ENCODE measurements at regions not wholly inside any gene's neighbourhood (a gene's known extent, or its start where the extent isn't known, plus 50 kb on each side); places are given as distances from the start of the nearest gene placed in this dataset.

DNA sequence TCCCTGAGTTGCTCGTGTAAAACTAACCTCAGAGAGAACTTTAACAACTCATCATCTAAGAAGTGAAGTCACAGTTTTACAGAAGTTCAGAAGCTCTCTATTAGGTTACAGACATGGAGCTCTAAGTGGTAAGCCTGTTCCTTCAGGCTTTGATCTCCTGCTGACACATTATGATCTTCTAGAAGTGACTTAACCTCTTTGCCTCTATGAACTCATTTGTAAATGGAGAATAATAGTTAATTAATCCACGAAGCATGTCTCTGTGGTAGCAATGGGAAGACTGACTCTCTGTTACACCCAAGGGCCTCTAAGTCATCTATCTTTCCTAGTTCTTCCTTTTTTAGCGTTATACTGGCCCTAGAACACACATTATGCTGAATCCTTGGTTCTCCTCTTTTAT lies 157.9 kb upstream of the NRIP1 start:
- no peak for DNase-seq
- H3K36me3 ChIP-seq (replicated peaks; ENCODE audit: control insufficient read depth, insufficient read depth, low read length): no peaks in the 10 kb centered on the region
- H3K27me3 ChIP-seq (ENCODE audit: control insufficient read depth, insufficient read depth, low read length): peaks cover 12% of the 10 kb centered on the region
- no peak overlapping the region for H3K4me3 ChIP-seq (ENCODE audit: insufficient read depth, low read depth, low read length)

DNA sequence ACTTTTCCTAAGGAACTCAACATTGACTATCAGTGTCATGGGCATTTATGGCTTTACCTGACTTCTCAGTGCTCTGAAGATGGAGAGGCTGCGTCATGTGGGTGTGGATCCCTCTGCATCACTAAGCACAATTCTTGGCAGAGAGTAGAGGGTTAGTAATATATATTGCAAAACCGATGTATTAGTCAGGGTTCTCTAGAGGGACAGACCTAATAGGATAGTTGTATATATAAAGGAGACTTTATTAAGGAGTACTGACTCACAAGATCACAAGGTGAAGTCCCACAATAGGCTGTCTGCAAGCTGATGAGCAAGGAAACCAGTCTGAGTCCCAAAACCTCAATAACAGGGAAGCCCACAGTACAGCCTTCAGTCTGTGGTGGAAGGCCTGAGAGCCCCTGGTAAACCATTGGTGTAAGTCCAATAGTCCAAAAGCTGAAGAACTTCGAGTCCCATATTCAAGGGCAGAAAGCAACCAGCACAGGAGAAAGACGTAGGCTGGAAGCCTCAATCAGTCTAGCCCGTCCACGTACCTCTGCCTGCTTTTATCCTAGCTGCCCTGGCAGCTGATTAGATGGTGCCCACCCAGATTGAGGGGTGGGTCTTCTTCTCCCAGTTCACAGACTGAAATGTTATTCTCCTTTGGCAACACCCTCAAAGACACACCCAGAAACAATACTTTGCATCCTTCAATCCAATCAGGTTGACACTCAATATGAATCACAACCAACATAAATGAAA lies 159.7 kb upstream of the NRIP1 start:
- DNase-seq: no peak
- no peaks in the 10 kb centered on the region for H3K36me3 ChIP-seq (replicated peaks; ENCODE audit: control insufficient read depth, insufficient read depth, low read length)
- H3K4me3 ChIP-seq (ENCODE audit: insufficient read depth, low read depth, low read length): no peak overlapping the region
- peaks cover 12% of the 10 kb centered on the region for H3K27me3 ChIP-seq (ENCODE audit: control insufficient read depth, insufficient read depth, low read length)

DNA sequence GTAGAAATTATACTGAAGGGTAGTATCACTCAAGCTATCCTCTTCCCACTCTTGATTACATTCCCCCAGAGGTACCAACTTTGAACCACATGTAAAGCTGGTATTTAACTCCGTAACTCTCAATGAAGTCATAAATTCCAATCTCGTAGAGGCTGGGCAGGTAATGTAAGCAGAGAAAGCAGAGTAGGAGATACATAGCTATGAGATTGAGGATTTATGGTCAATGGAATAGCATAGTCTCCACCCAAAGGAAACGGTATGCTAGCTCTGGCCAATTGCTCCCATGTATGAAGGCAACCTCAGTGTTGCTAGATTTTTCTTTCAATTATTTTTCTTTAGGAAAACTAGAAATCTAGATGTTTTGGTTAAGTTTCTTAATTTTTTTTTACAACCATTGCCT lies 163.1 kb upstream of the NRIP1 start:
- H3K27me3 ChIP-seq (ENCODE audit: control insufficient read depth, insufficient read depth, low read length): peaks cover 11% of the 10 kb centered on the region
- no peak for DNase-seq
- no peak overlapping the region for H3K4me3 ChIP-seq (ENCODE audit: insufficient read depth, low read depth, low read length)

DNA sequence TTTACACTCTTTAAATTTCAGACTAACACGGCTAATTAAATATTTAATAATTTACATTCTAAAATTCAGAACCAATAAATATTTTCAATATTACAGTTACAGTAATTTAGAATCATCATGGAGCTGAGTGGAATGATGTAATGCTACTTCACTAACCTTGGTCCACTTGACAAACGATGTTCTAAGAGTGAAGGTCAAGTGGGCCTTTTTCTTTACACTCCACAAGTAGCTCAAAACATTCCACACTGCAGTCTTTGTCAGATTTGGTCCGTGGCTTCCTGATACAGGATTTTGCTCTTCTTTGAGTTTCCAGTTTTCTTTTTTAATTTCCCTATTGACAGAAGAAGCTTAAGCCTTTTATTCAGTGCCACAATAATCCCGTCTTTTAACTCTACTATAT lies 164.6 kb upstream of the NRIP1 start:
- DNase-seq: no peak
- no peaks in the 10 kb centered on the region for H3K36me3 ChIP-seq (replicated peaks; ENCODE audit: control insufficient read depth, insufficient read depth, low read length)
- H3K27me3 ChIP-seq (ENCODE audit: control insufficient read depth, insufficient read depth, low read length): no peaks in the 10 kb centered on the region; the same call in 1 of the 2 replicates
- H3K4me3 ChIP-seq (ENCODE audit: insufficient read depth, low read depth, low read length): no peak overlapping the region

More for the DNA sequence above, 163.1 kb upstream of the NRIP1 start:
- no peaks in the 10 kb centered on the region for H3K36me3 ChIP-seq (replicated peaks; ENCODE audit: control insufficient read depth, insufficient read depth, low read length)

DNA sequence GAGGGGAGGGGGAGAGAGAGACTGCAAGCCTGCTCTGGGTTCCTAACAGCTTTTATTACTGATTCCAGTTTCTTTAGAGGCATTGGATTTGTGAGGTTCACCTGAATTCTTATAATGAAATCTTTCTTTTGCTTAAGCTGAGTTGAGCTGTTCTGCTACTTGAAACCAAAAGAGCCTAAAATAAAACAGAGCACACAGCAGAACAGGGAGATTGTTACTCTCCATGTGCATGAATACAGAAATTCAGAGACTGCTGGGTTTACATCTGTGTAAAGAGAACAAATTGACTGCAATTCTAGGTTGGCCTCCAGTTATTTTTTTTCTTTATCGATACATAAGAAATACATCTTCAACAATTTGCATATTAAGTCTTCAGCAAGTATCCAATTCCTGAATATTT lies 168.8 kb upstream of the NRIP1 start:
- DNase-seq: no peak
- H3K4me3 ChIP-seq (ENCODE audit: insufficient read depth, low read depth, low read length): no peak overlapping the region
- H3K36me3 ChIP-seq (replicated peaks; ENCODE audit: control insufficient read depth, insufficient read depth, low read length): no peaks in the 10 kb centered on the region

DNA sequence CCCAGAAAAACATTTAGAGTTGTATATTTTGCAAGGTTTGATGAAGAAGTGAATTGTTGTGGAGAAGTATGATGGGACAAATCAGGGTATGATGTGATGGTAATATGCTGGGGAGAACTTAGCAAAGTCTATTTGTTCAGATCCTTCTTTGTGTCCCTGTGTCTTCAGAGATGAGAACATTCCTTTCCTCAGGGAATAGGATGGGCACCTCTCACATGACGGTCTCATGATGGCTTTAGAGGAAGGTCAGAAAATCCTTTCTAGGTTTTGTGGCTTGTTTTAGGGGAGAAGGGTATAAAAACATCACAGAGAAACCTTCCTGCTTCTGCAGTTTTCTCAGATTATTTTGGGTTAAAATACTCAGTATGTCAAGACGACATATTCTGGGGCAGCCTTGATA lies 171.3 kb upstream of the NRIP1 start:
- DNase-seq: no peak
- H3K27me3 ChIP-seq (ENCODE audit: control insufficient read depth, insufficient read depth, low read length): peaks cover 7% of the 10 kb centered on the region; the same call in 1 of the 2 replicates
- H3K4me3 ChIP-seq (ENCODE audit: insufficient read depth, low read depth, low read length): no peak overlapping the region
- H3K36me3 ChIP-seq (replicated peaks; ENCODE audit: control insufficient read depth, insufficient read depth, low read length): no peaks in the 10 kb centered on the region

More for the DNA sequence above, 168.8 kb upstream of the NRIP1 start:
- no peaks in the 10 kb centered on the region for H3K27me3 ChIP-seq (ENCODE audit: control insufficient read depth, insufficient read depth, low read length)

DNA sequence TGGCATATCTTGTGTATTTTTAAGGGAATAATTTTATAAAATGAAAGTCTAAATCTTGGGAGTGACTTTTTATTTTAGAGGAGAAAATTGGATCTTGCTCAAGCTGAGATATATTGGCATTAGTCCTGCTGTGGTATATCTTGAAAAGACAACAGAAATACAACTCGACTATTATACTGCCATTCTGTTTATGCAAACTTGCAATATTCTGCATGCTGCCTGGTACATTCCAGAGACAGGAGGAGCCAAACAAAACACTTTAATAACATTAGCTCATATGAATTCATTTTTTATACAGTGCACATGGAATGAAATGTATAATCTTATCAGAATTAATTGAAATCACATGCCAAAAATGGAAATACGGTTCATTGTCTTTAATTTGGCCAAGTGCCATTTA lies 176.0 kb upstream of the NRIP1 start:
- no peak for DNase-seq
- H3K36me3 ChIP-seq (replicated peaks; ENCODE audit: control insufficient read depth, insufficient read depth, low read length): no peaks in the 10 kb centered on the region
- H3K4me3 ChIP-seq (ENCODE audit: insufficient read depth, low read depth, low read length): no peak overlapping the region
- H3K27me3 ChIP-seq (ENCODE audit: control insufficient read depth, insufficient read depth, low read length): peaks cover 18% of the 10 kb centered on the region

DNA sequence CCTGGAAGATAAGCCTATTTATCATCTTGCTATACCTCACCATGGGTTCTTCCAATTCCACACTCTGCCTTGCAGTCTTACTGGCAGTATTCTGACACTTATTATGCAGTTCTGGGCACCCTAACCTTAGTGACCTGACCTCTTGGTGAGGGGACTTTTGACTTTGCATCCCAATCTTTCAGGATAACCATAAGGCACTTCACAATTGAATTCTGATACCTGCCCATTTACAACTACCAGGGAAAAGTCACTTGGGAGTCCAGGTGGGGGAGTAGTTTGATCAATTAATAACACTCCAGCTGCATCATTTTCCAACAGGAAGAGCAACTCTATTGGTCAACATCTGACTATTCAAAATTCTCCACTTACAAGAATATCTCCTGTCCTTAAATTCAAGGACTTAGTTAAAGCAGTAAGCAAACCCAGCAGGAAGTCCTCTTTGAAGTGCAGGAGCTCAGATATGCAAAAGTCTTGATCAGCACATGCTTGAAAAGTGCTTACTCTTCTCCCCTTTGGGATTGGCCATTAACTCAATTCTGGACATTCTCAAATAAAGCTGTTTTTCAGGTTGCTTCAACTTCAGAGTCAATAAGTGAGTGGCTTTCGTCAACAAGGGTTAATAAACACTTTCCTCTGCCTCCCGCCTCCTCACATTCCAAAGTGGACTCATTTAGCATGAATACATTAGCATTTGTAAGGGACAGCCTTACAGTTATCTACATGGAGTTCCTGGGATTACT lies 177.4 kb upstream of the NRIP1 start:
- Histone ChIP-seq H3K36me3 (replicated peaks; ENCODE audit: control insufficient read depth, insufficient read depth, low read length) (no peaks in the 10 kb centered on the region), H3K27me3 (ENCODE audit: control insufficient read depth, insufficient read depth, low read length) (peaks cover 18% of the 10 kb centered on the region), H3K4me3 (ENCODE audit: insufficient read depth, low read depth, low read length) (no peak overlapping the region)
- peak; percentile 45 for DNase-seq

DNA sequence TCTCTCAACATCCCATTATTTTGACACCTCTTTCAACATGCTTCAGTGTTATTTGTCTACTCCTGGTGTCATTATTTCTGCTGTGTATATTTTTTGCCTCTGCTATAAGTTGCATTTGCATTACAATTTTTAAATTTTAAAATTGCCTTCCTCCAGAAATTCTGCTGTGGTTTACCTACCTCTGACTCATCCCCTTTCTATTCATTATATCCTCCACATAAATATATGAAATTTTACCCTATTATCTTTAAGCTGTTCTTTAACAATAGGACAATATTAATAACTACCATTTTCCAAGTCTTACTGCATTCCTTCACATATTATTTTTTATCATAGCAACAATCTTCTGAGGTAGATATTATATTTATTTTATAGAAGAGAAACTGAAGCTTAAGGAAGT lies 178.1 kb upstream of the NRIP1 start:
- Histone ChIP-seq H3K36me3 (replicated peaks; ENCODE audit: control insufficient read depth, insufficient read depth, low read length) (no peaks in the 10 kb centered on the region), H3K4me3 (ENCODE audit: insufficient read depth, low read depth, low read length) (no peak overlapping the region), H3K27me3 (ENCODE audit: control insufficient read depth, insufficient read depth, low read length) (peaks cover 18% of the 10 kb centered on the region)
- no peak for DNase-seq

DNA sequence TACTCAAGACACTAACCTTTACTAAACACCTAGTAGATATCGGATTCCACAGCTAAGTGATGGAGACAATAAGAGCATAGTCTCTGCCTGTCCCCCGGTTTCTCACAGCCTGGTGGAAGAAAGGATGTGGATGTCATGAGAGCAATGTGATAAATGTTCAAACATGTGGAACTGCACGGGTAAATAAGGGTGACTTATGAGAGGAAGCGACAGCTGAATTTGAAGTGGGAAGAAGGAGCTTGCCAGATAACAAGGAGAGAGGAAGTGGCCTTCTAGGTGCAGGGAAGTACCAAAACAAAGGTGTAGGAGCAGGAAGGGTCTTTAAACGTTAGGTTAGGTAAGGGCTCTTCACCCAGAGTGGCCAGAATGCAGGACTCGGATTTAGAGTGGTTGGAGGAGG lies 178.6 kb upstream of the NRIP1 start:
- H3K4me3 ChIP-seq (ENCODE audit: insufficient read depth, low read depth, low read length): no peak overlapping the region
- no peaks in the 10 kb centered on the region for H3K36me3 ChIP-seq (replicated peaks; ENCODE audit: control insufficient read depth, insufficient read depth, low read length)
- H3K27me3 ChIP-seq (ENCODE audit: control insufficient read depth, insufficient read depth, low read length): peaks cover 18% of the 10 kb centered on the region
- no peak for DNase-seq

DNA sequence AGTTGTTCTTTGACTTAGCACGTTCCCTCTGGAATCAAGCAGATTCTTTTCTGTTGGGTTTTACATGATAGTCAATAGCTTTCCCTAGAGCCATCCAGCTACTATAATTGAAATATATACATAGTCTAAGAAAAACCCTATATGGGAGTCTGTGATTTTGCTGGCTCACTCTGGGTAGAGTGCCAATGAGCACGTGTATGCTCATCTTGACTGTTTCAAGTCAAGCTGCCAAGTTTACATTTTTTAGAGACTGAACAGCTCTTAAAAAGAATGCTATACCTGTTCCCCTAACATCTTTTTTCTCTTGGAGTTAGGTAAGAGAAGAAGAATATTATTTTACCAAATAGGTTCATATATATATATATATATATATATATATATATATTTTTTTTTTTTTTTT lies 182.8 kb upstream of the NRIP1 start:
- DNase-seq: no peak
- Histone ChIP-seq H3K36me3 (replicated peaks; ENCODE audit: control insufficient read depth, insufficient read depth, low read length) (no peaks in the 10 kb centered on the region), H3K4me3 (ENCODE audit: insufficient read depth, low read depth, low read length) (no peak overlapping the region), H3K27me3 (ENCODE audit: control insufficient read depth, insufficient read depth, low read length) (peaks cover 10% of the 10 kb centered on the region)

DNA sequence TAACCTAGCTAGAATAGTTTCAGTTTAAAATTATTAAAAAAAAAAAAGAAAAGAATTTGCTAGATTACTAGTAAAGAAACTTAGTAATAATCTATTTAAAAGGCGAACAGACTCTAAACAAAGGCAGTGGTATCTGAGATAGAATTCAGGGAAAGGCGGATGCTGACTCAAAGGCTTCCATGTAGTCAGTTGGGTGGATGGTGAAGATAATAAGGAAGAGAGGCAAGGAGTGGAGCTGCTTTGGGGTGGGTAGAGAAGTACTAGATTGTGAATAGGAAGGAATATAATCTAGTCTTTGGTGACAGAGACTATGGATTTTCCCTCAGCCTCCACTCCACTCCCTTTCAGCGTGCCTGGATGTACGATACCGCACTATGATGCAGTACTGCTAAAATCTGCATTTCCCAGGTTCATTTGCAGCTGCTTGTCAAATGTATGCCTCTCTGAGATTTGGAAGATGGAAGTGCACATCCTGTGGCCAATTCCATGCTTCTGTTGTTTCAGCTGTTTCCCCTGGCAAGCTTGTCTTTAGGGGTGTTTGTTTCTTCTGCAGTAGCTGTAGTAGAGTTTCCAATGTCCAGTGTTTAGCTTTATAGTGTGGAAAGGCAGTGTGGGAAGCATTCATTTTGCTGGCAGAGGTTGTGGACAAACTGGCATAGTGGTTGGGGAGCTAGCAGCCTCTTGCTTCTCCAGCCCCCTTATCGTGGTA lies 184.6 kb upstream of the NRIP1 start:
- Histone ChIP-seq H3K36me3 (replicated peaks; ENCODE audit: control insufficient read depth, insufficient read depth, low read length) (no peaks in the 10 kb centered on the region), H3K4me3 (ENCODE audit: insufficient read depth, low read depth, low read length) (no peak overlapping the region), H3K27me3 (ENCODE audit: control insufficient read depth, insufficient read depth, low read length) (peaks cover 3% of the 10 kb centered on the region; the same call in 1 of the 2 replicates)
- no peak for DNase-seq

DNA sequence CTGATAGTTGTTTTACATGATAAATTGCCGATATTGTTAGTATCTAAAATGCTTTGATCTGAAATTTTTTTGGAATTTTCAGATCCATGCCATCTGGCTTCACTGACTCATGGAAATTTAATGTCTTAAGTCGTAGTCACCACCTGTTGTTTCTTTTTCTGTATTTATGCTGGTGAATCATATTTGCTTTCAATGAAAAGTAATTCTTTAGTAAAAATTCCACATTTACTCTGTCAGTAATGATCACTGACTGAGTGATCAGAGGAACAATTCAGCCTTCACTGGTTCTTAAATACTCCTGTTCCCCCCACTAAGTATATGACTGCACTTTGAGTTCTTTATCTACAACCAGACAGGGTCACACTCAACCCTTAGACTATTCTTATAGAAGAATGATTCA lies 185.6 kb upstream of the NRIP1 start:
- Histone ChIP-seq H3K36me3 (replicated peaks; ENCODE audit: control insufficient read depth, insufficient read depth, low read length) (no peaks in the 10 kb centered on the region), H3K4me3 (ENCODE audit: insufficient read depth, low read depth, low read length) (no peak overlapping the region), H3K27me3 (ENCODE audit: control insufficient read depth, insufficient read depth, low read length) (peaks cover 2% of the 10 kb centered on the region; the same call in 1 of the 2 replicates)
- no peak for DNase-seq

DNA sequence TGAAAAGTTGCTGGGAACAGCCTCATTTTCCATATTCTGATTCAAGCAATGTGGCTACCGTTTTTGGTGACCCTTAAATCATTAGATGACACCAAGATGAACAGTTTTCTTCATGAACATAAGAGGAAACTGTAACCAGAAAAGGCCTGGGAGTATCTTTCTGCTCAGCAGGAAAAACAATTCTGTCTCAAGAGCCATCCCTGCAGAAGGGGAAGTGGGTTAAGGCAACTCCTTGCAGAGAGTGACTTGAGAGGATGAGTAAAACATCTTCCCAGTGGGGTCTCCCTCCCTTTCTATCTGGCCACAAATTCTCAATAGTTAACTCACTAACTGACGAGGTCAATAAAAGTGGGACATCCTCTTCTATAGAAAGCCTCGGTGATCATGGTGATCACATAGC lies 187.6 kb upstream of the NRIP1 start:
- no peak for DNase-seq

DNA sequence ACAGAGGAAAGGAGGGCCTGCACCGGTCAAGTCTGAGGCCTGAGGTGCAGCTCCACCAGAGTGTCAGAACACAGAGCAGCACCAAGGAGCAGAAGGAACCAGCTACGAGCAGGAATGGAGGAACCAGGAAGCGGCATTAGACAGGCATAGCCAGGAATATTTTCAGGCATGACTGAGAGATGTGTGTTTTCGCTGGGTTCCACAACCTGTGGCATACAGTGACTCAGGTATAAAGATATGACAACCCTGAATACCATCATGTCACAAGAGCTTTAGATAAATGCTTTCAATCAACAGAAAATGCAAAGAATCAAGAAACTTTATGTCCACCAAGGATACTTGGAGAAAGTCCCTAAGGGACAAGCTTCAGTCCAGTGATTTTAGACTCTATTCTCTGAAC lies 189.3 kb upstream of the NRIP1 start:
- no peak for DNase-seq
- H3K36me3 ChIP-seq (replicated peaks; ENCODE audit: control insufficient read depth, insufficient read depth, low read length): no peaks in the 10 kb centered on the region
- H3K4me3 ChIP-seq (ENCODE audit: insufficient read depth, low read depth, low read length): no peak overlapping the region
- no peaks in the 10 kb centered on the region for H3K27me3 ChIP-seq (ENCODE audit: control insufficient read depth, insufficient read depth, low read length)

More for the DNA sequence above, 187.6 kb upstream of the NRIP1 start:
- H3K36me3 ChIP-seq (replicated peaks; ENCODE audit: control insufficient read depth, insufficient read depth, low read length): no peaks in the 10 kb centered on the region
- peaks cover 2% of the 10 kb centered on the region; the same call in 1 of the 2 replicates for H3K27me3 ChIP-seq (ENCODE audit: control insufficient read depth, insufficient read depth, low read length)
- no peak overlapping the region for H3K4me3 ChIP-seq (ENCODE audit: insufficient read depth, low read depth, low read length)
